HFFc6 (cell line): ENCODE measurements at regions not wholly inside any gene's neighbourhood (a gene's known extent, or its start where the extent isn't known, plus 50 kb on each side); places are given as distances from the start of the nearest gene placed in this dataset.
A peak's percentile ranks its signal among the peaks of the same experiment; 100 is the strongest.

Source experiments
- DNase-seq: peaks from one replicate; pipeline ENCODE4 v3.0.0-alpha.2; 2018
- H3K27ac Mint-ChIP-seq: 2 replicates; pipeline ENCODE4 v1.8.0; 2020; ENCODE audit warnings: mild to moderate bottlenecking, mixed read lengths
- H3K27me3 Mint-ChIP-seq: 2 replicates; pipeline ENCODE4 v1.8.0; 2021; ENCODE audit warnings: mild to moderate bottlenecking, moderate library complexity, mixed read lengths; ENCODE audit not compliant: insufficient read depth
- H3K36me3 Mint-ChIP-seq: 2 replicates; pipeline ENCODE4 v1.8.0; 2021; ENCODE audit warnings: low read depth, mixed read lengths
- H3K4me1 Mint-ChIP-seq: 2 replicates; pipeline ENCODE4 v1.8.0; 2020; ENCODE audit warnings: low read depth, mixed read lengths
- H3K4me3 Mint-ChIP-seq: 2 replicates; pipeline ENCODE4 v1.8.0; 2020; ENCODE audit warnings: mild to moderate bottlenecking, moderate library complexity, mixed read lengths
- H3K9me3 Mint-ChIP-seq: 2 replicates; pipeline ENCODE4 v1.8.0; 2020; ENCODE audit warnings: mild to moderate bottlenecking, mixed read lengths
- TF ChIP-seq, protein P1 (sequence below): fragments of 200-600 bp; sonication (generic); IDR thresholded peaks from 2 replicates; pipeline ENCODE4 v1.5.0; 2021; ENCODE audit warnings: antibody characterized with exemption, mild to moderate bottlenecking

DNA sequence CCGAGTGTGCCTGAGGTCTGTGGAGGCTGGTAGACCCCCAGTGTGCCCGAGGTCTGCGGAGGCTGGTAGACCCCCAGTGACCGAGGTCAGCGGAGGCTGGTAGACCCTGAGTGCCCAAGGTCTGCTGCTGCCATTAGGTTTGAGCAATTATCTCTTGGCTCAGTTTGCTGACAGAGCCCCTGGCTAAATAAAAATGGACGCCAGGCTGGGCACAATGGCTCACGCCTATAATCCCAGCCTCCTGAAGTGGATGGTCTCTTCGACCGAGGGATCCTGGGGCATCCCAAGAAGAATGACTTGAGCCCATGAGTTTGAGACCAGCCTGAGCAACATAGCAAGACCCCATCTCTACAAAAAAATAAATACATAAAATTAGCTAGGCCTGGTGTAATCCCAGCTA is 98.7 kb upstream of the ZNF469 start:
- no peak overlapping the region for H3K27ac Mint-ChIP-seq
- peaks cover 11% of the 10 kb centered on the region for H3K4me1 Mint-ChIP-seq
- H3K27me3 Mint-ChIP-seq = no peaks in the 10 kb centered on the region; the same call in 1 of the 2 replicates
- TF ChIP-seq, protein P1, sequence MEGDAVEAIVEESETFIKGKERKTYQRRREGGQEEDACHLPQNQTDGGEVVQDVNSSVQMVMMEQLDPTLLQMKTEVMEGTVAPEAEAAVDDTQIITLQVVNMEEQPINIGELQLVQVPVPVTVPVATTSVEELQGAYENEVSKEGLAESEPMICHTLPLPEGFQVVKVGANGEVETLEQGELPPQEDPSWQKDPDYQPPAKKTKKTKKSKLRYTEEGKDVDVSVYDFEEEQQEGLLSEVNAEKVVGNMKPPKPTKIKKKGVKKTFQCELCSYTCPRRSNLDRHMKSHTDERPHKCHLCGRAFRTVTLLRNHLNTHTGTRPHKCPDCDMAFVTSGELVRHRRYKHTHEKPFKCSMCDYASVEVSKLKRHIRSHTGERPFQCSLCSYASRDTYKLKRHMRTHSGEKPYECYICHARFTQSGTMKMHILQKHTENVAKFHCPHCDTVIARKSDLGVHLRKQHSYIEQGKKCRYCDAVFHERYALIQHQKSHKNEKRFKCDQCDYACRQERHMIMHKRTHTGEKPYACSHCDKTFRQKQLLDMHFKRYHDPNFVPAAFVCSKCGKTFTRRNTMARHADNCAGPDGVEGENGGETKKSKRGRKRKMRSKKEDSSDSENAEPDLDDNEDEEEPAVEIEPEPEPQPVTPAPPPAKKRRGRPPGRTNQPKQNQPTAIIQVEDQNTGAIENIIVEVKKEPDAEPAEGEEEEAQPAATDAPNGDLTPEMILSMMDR = no peak
- H3K4me3 Mint-ChIP-seq = no peak overlapping the region
- H3K9me3 Mint-ChIP-seq = peaks cover 1% of the 10 kb centered on the region; the same call in 1 of the 2 replicates
- no peaks in the 10 kb centered on the region; the same call in none of the 2 replicates for H3K36me3 Mint-ChIP-seq
- no peak for DNase-seq

DNA sequence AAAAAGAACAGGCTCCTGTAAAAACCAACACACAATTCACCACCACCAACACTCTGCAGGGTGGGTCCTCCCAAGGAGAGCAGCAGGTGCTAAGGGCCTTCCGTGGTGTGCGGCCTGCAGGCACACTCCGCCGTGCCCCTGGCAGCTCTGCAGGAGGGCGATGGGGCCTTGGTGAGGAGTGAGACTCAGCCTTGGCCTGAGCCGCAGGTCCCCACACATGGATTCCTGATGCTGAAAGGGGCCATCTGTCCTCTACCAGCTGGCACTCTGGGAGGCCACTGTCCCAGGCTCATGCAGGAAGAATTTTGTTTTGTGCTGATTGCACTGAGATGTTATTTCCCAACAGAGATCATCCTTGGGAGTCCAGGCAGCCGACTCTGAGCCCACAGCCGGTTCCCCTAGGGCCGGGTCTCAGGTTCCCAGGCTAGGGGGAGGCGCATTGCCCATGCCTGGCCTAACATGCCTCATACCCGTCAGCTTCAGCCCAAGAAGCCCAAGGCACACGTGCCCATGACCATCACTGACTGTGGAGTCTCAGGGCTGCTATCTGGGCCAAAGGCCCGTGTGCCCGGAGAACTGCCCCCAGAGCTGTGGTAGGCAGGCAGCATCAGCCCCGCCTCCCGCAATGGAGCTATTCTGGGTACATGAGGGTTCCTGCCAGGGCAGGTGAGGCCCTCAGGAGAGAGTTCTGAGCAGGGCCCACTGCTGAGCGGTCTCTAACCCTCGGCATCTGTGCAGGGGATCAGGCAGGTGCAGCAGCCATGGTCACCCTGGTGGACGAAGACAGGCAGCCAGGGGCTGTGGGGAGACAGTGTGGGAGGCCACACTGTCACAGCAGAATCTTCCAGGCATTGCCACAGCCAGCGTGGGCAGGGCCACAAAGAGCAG is 97.9 kb upstream of the ZNF469 start:
- Mint-ChIP-seq H3K27ac (no peak overlapping the region), H3K4me1 (peaks cover 11% of the 10 kb centered on the region), H3K4me3 (no peak overlapping the region), H3K36me3 (no peaks in the 10 kb centered on the region; the same call in none of the 2 replicates), H3K27me3 (no peaks in the 10 kb centered on the region; the same call in 1 of the 2 replicates), H3K9me3 (no peaks in the 10 kb centered on the region)
- no peak for DNase-seq
- TF ChIP-seq, protein P1 = no peak

DNA sequence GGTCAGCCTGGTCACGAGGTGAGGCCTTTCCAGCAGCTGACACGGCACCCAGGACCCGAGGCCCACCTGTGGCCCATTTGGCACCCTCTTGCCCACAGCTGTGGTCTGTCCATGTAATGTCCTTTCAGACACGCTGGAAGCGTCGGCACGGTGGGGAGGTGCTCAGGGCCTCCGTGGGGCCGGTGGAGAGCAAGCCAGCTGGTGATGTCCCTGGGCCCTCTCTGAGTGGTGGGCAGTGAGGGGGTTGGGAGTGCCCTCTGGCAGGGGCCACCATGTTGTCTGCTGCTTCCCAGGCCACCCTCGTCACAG is 97.3 kb upstream of the ZNF469 start:
- no peaks in the 10 kb centered on the region; the same call in none of the 2 replicates for H3K36me3 Mint-ChIP-seq
- H3K9me3 Mint-ChIP-seq = no peaks in the 10 kb centered on the region
- no peak overlapping the region for H3K4me3 Mint-ChIP-seq
- no peak for DNase-seq
- no peaks in the 10 kb centered on the region; the same call in 1 of the 2 replicates for H3K27me3 Mint-ChIP-seq
- TF ChIP-seq, protein P1 = no peak
- peaks cover 11% of the 10 kb centered on the region for H3K4me1 Mint-ChIP-seq
- no peak overlapping the region for H3K27ac Mint-ChIP-seq

DNA sequence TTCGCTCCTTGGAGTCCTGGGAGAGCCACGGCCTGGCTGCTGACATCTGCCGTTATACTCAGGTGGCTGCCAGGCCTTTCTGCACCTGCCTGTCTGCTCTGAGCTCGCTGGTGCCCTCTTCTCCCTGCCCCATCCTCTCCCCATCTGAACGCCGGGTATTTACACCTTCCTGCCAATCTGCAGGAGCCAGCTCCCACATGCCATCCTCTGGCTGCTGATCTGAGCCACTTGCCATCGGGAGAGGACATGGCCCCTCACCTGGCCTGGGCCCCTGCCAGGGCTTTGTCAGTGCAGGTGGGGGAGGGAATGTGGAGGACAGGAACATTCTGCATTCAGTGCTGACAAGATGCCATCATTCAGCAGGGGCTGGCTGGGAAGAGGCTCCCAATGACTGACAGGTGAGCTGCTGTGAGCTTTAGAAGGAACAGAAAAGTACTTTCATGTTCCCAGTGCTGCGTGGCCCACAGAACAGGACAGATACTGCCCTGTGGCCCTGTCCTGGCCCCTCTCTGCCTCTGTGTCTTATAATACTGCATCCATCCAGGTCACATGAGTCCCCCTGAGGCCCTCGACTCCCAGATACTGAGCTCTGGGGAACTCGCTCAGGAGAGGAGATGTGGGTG is 96.3 kb upstream of the ZNF469 start:
- no peaks in the 10 kb centered on the region for H3K9me3 Mint-ChIP-seq

DNA sequence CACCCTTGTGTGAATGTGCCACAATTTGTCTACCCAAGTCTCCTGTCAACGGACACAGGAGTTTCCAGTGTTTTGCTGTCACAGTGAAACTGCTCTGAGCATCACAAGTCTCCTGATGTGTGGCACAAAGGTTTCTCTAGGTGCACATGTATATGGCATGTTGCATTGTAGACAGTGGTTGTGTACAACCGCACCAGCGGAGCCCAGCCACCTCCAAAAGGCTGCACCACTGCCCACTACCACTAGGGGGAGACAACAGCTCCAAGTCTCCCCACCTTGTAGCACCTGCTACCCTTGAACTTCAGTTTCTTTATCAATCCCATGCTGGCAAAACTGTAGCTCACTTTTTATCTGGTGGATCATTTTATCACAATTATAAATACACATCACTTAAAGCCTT is 95.5 kb upstream of the ZNF469 start:
- peaks cover 11% of the 10 kb centered on the region for H3K4me1 Mint-ChIP-seq
- no peak overlapping the region for H3K4me3 Mint-ChIP-seq
- H3K36me3 Mint-ChIP-seq = no peaks in the 10 kb centered on the region; the same call in none of the 2 replicates
- no peaks in the 10 kb centered on the region; the same call in 1 of the 2 replicates for H3K27me3 Mint-ChIP-seq
- no peak overlapping the region for H3K27ac Mint-ChIP-seq
- no peaks in the 10 kb centered on the region for H3K9me3 Mint-ChIP-seq
- no peak for DNase-seq
- TF ChIP-seq, protein P1 = peak; percentile 83

More for the DNA sequence above, 96.3 kb upstream of the ZNF469 start:
- Mint-ChIP-seq H3K36me3 (no peaks in the 10 kb centered on the region; the same call in none of the 2 replicates), H3K27me3 (no peaks in the 10 kb centered on the region; the same call in 1 of the 2 replicates), H3K4me3 (no peak overlapping the region), H3K4me1 (peaks cover 11% of the 10 kb centered on the region), H3K27ac (no peak overlapping the region)
- no peak for DNase-seq
- TF ChIP-seq, protein P1 = no peak
